ENCODE measurements at regions not wholly inside any gene's neighbourhood (a gene's known extent, or its start where the extent isn't known, plus 50 kb on each side); places are given as distances from the start of the nearest gene placed in this dataset.

- DNase-seq (ENCODE audit: low read depth): no peak
- TF ChIP-seq, protein P1, sequence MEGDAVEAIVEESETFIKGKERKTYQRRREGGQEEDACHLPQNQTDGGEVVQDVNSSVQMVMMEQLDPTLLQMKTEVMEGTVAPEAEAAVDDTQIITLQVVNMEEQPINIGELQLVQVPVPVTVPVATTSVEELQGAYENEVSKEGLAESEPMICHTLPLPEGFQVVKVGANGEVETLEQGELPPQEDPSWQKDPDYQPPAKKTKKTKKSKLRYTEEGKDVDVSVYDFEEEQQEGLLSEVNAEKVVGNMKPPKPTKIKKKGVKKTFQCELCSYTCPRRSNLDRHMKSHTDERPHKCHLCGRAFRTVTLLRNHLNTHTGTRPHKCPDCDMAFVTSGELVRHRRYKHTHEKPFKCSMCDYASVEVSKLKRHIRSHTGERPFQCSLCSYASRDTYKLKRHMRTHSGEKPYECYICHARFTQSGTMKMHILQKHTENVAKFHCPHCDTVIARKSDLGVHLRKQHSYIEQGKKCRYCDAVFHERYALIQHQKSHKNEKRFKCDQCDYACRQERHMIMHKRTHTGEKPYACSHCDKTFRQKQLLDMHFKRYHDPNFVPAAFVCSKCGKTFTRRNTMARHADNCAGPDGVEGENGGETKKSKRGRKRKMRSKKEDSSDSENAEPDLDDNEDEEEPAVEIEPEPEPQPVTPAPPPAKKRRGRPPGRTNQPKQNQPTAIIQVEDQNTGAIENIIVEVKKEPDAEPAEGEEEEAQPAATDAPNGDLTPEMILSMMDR (IDR thresholded peaks at IDR 0.05; ENCODE audit: insufficient read depth, low read depth, low read length, missing control alignments): no peak
- H3K4me3 ChIP-seq (ENCODE audit: low read depth, low read length): no peak overlapping the region
These were observed 73.6 kb upstream of the NSMCE3 start for GRCh38 chr15:29343229-29343628.

- H3K4me3 ChIP-seq (ENCODE audit: low read depth, low read length): no peak overlapping the region
- TF ChIP-seq, protein P1 (IDR thresholded peaks at IDR 0.05; ENCODE audit: insufficient read depth, low read depth, low read length, missing control alignments): no peak
- no peak for DNase-seq (ENCODE audit: low read depth)
These were observed 72.6 kb upstream of the NSMCE3 start for GRCh38 chr15:29342201-29342600.

DNA sequence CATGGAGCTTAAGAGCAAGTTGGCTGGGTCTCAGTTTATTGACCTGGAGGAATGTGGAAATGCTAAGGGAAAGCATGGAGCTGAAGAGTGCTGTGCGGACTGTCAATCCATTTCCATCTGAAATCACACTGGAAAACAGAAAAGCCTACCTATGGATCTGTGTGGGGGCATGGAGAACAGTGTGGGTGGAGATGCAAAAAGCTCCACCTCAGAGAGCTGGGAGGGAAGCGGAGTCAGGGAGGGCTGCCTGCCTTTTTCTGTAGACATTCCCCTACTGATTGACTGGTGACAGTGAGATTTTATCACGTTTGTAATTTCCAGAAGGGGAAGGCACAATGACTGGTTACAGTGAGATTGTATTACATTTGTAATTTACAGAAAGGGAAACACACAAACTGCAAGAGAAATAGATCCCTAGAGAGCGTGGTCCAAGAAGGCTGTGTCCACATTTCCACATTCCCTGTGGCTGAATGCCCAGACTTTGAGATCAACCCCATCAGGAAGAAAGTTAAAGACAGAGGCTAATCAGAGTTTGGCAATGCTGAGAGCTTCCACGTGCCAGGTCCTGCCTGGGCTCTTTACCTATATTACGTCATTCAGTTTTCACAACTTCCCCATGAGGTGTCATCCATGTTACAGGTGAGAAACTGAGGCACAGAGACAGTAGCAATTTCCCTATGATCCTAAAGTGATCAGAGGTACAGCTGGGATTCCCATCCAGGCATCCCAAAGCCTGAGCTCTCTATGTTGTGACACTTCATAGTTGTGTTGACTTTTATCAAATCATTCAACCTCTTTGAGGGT is 67.7 kb upstream of the NSMCE3 start:
- TF ChIP-seq, protein P1 (IDR thresholded peaks at IDR 0.05; ENCODE audit: insufficient read depth, low read depth, low read length, missing control alignments): no peak
- no peak overlapping the region for H3K4me3 ChIP-seq (ENCODE audit: low read depth, low read length)
- no peak for DNase-seq (ENCODE audit: low read depth)

DNA sequence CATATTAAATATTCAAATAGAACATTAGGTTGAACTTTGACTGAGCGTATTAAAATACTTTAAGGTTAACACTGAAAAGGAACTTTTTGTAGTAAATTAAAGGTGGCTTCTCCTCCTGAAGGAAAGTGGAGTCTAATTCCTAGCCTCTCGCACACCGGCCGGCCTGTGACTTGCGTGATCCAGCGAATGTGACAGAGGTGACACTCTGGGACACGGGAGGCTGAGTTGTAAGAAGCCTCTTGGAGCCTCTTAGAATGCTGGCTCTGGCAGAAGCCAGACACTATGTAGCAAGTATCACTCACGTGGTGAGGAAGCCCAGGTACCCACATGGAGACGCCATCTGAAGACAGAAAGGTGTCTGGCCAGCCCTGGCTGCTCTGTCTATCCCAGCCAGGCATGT is 64.9 kb upstream of the NSMCE3 start:
- DNase-seq (ENCODE audit: low read depth): no peak
- H3K4me3 ChIP-seq (ENCODE audit: low read depth, low read length): no peak overlapping the region
- TF ChIP-seq, protein P1 (IDR thresholded peaks at IDR 0.05; ENCODE audit: insufficient read depth, low read depth, low read length, missing control alignments): no peak

DNA sequence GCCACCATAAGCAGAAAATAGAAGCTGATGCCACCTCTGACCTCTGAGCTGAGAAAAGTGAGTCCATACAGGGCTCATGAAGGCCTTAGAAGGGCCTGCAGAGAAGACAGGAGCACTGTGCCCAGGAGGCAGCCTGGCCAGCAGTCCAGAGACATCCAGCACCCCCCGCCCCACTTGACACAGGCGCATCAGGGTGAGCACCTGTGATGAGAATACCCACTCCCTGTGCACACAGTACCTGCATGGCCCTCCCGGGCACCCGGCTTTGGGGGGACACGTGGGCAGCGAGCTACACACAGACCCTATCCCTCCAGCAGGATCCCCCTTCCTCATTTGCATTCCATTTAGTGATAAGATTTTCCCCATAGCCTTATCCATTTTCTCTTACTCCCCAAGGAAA is 63.6 kb upstream of the NSMCE3 start:
- no peak for DNase-seq (ENCODE audit: low read depth)
- no peak overlapping the region for H3K4me3 ChIP-seq (ENCODE audit: low read depth, low read length)
- TF ChIP-seq, protein P1 (IDR thresholded peaks at IDR 0.05; ENCODE audit: insufficient read depth, low read depth, low read length, missing control alignments): no peak

DNA sequence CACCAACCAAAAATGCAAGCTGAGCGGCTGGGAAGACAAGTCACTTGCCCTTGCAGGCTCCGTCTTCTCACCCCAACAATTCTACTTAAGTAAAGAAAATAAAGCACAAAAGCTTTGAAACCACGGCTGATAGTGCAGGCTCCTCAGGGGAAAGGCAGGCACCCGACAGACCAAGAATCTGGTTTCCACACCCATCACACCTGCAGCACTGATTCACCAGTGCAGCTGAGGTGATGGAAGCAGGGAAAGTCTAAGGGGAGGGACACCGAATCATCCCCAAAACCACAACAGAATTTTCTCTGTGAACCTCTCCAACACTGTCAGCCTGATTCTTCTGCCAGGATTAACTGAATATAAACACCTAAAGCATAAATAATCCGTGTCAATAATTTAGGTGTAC is 62.0 kb upstream of the NSMCE3 start:
- no peak overlapping the region for H3K4me3 ChIP-seq (ENCODE audit: low read depth, low read length)
- TF ChIP-seq, protein P1 (IDR thresholded peaks at IDR 0.05; ENCODE audit: insufficient read depth, low read depth, low read length, missing control alignments): no peak
- DNase-seq (ENCODE audit: low read depth): no peak

GRCh38 chr15:29331071-29331470 is 61.4 kb upstream of the NSMCE3 start:
- TF ChIP-seq, protein P1 (IDR thresholded peaks at IDR 0.05; ENCODE audit: insufficient read depth, low read depth, low read length, missing control alignments): no peak
- no peak for DNase-seq (ENCODE audit: low read depth)
- no peak overlapping the region for H3K4me3 ChIP-seq (ENCODE audit: low read depth, low read length)
